GM12874 (cell line): ENCODE measurements at regions not wholly inside any gene's neighbourhood (a gene's known extent, or its start where the extent isn't known, plus 50 kb on each side); places are given as distances from the start of the nearest gene placed in this dataset.

ENCODE experiments used
- CTCF ChIP-seq: IDR thresholded peaks from 2 replicates; pipeline ENCODE4 v1.5.1; 2011; ENCODE audit warnings: low read depth, mild to moderate bottlenecking, control low read depth, low read length, moderate library complexity; ENCODE audit not compliant: insufficient read depth

DNA sequence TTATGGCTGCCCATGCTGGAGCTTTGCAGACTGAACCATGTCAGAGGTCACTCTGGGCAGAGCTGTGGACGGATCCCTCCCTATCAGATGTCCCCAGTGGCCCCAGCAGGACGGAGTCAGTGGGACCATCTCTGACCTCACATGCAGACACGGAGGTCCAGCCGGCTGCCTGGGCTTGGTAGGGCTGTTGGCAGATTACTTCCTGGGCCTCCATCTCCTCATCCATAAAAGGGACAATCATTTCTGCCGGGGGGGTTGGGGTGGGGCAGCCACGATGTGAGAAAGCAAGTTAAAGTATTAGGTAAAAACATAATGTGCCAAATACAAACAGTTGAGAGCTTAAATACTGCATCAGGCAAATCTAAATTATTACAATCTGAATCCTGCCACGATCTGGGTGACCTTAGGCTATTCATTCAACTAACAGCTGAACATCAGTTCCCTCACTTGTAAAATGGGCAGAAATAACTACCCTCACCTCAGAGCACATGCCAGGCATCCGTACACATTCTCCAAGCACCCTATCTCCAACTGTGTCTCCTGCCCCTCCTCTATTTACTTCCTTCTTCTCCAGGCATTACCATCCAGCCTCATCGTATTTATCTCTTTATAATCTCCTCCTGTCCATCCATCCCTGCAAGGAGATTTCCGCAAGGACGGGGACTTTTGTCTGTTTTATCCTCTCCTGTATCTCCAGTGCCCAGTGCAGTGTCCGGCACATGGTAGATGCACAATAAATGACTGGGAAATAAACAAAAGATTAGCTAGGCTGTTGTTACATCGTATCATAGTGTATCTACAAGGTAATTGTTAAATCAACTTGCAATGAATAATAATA, 192.3 kb upstream of the FOXF1 start:
- no peak for TF ChIP-seq CTCF

DNA sequence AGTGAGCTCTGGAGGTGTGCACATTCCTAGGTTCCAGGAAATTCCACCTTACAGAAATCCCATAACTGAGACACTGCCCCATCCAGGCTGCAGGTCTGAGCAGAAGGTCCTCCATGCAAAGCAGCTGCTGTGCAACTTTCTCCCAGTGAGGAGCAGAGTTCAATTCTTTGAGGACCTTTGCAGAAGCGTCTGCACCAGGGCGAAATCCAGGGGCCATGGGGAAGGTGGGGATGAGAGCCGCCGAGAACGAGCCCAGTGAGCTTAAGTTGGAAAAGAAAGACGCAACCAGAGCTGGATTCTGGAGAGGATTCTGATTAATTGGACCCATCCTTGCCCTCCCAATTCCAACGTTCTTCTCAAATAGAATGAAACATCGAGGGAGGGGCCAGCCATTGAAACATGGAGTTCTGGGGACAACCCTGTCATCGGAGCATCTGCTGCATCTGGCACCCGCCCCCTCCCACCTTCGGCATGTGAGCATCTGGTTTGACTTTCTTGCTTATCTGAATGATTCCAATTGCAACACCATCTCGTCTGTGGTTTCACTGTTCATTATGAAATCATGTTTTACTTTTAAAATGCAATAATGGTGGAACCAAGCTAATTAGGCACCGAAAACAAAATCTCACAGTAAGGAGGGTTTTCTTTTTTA, 190.6 kb upstream of the FOXF1 start:
- no peak for TF ChIP-seq CTCF

GRCh38 chr16:86320237-86320595, 190.1 kb upstream of the FOXF1 start:
- no peak for TF ChIP-seq CTCF

DNA sequence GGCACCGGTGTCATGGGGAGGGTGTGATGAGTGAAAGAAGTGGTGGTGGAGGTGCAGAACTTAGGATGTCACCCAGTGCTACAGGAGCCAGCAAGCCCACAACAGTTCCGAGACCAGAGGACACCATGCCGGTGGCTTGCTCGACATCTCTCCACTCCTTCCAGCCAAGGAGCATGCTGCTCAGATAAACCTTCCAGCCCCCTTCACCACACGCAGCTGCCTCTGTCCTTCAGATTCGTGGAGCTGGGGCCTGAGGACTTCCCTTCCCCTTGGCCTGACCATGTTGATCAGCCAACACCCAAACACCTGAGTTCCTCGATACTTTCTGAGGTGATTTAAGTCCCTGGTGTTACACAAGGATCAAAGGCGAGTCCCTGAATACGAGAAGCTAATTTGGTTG, 188.8 kb upstream of the FOXF1 start:
- no peak for TF ChIP-seq CTCF

GRCh38 chr16:86322283-86322682, 188.0 kb upstream of the FOXF1 start:
- no peak for TF ChIP-seq CTCF

DNA sequence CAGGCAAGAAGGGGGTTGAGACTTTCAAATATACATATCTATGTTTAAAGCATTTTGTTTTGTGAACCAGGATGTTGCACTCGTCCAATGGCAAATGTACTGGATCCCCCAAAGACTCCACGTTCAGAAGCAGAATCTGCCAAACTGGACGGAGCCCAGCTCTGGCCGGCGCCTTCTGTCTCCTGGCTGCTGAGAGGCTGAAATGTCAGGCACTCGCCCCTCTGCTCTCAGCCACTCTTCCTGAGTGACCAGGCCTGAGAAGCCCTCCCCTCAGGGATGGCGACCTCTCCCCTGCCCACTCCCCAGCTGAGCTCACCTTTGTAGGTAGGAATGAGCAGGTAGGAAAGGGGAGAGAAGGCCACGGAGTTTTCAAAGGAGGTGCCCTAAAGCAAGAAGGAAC, 187.5 kb upstream of the FOXF1 start:
- TF ChIP-seq CTCF, result no peak

DNA sequence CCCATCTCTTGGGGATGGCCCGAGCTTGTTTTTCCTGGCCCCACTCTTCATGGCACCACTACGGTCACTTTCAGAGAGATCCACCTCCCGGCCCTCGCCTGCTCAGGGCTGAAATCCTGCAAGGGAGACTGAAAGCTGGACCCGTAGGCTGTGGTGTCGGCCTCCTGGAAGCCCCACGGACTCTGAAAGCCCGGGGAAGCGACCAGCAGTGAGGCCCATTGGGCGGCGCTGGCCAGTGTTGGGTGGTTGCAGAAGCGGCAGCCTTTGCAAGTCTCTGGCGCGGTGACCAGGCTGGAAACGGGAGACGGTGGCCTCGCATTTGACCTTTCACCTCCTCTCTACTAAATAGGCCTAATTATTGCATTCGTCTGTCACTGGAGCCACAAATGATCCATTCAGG, 186.0 kb upstream of the FOXF1 start:
- TF ChIP-seq CTCF, result no peak
